NCI-H748 treated with DMSO at 0.1 percent for 48 hours (cell line): ENCODE measurements at regions not wholly inside any gene's neighbourhood (a gene's known extent, or its start where the extent isn't known, plus 50 kb on each side); places are given as distances from the start of the nearest gene placed in this dataset.
"Not testable (repeated sequence)": the region's sequence is repeated elsewhere in the genome, so short reads cannot be mapped to it uniquely, and the experiment has no call there.

ENCODE experiments used
- DNase-seq: peaks from one replicate; lab custom pipeline; 2025; lab: John Stamatoyannopoulos, UW

- DNase-seq: peak; percentile 0
Measured at GRCh38 chr4:28225050-28225449, 1364.4 kb downstream of the STIM2 start.

GRCh38 chr4:28225689-28226353 is 1365.2 kb downstream of the STIM2 start:
- DNase-seq: peak; percentile 9

- DNase-seq: no peak
Measured at GRCh38 chr4:28226962-28227361, 1366.3 kb downstream of the STIM2 start.

- DNase-seq: no peak
Measured at GRCh38 chr4:28227764-28228163, 1367.1 kb downstream of the STIM2 start.

- DNase-seq: no peak
Measured at GRCh38 chr4:28228561-28229491, 1368.2 kb downstream of the STIM2 start.

- DNase-seq: no peak
Measured at GRCh38 chr4:28232376-28232775, 1371.7 kb downstream of the STIM2 start.

GRCh38 chr4:28232951-28233350 is 1372.3 kb downstream of the STIM2 start:
- DNase-seq: no peak

GRCh38 chr4:28233724-28234123 is 1373.1 kb downstream of the STIM2 start:
- no peak for DNase-seq

- no peak for DNase-seq
Measured at GRCh38 chr4:28238876-28239275, 1378.2 kb downstream of the STIM2 start.

GRCh38 chr4:28241021-28241420 is 1380.4 kb downstream of the STIM2 start:
- DNase-seq: no peak

GRCh38 chr4:28247805-28248204 is 1387.2 kb downstream of the STIM2 start:
- DNase-seq: no peak

- no peak for DNase-seq
Measured at GRCh38 chr4:28248269-28248668, 1387.6 kb downstream of the STIM2 start.

- no peak for DNase-seq
Measured at GRCh38 chr4:28250646-28251045, 1390.0 kb downstream of the STIM2 start.

GRCh38 chr4:28251831-28252230 is 1391.2 kb downstream of the STIM2 start:
- DNase-seq: no peak

GRCh38 chr4:28254003-28254402 is 1393.4 kb downstream of the STIM2 start:
- DNase-seq: no peak

- no peak for DNase-seq
Measured at GRCh38 chr4:28256295-28256694, 1395.7 kb downstream of the STIM2 start.

- DNase-seq: no peak
Measured at GRCh38 chr4:28259951-28260350, 1399.3 kb downstream of the STIM2 start.

- DNase-seq: no peak
Measured at GRCh38 chr4:28267166-28267565, 1406.5 kb downstream of the STIM2 start.

GRCh38 chr4:28269426-28269825 is 1408.8 kb downstream of the STIM2 start:
- no peak for DNase-seq

- no peak for DNase-seq
Measured at GRCh38 chr4:28277931-28278330, 1417.3 kb downstream of the STIM2 start.

GRCh38 chr4:28278676-28279075 is 1418.0 kb downstream of the STIM2 start:
- DNase-seq: no peak

- no peak for DNase-seq
Measured at GRCh38 chr4:28279249-28279648, 1418.6 kb downstream of the STIM2 start.

GRCh38 chr4:28286266-28286665 is 1425.6 kb downstream of the STIM2 start:
- DNase-seq: not testable (repeated sequence)
